CD4-positive, alpha-beta memory T cell (primary cell): ENCODE measurements at regions not wholly inside any gene's neighbourhood (a gene's known extent, or its start where the extent isn't known, plus 50 kb on each side); places are given as distances from the start of the nearest gene placed in this dataset.
A peak's percentile ranks its signal among the peaks of the same experiment; 100 is the strongest.

ENCODE experiments used
- CTCF ChIA-PET: fragments of 350-600 bp; sonication (Branson Sonifier 250); formaldehyde crosslinking; loops from one replicate; lab custom pipeline; 2021; ENCODE audit warnings: inconsistent platforms; ENCODE audit not compliant: partially characterized antibody; lab: Charles Lee
- POLR2A ChIA-PET: fragments of 350-600 bp; sonication (Branson Sonifier 250); formaldehyde crosslinking; loops from one replicate; lab custom pipeline; 2021; ENCODE audit not compliant: partially characterized antibody; lab: Charles Lee
- DNase-seq, 5 donors: peaks; one replicate each; pipeline versions ENCODE4 v3.0.0 to v3.0.0-alpha.2; 2020 to 2022; ENCODE audit warnings: mixed read lengths in 1 of 5
- H3K27ac ChIP-seq: one replicate; pipeline ENCODE4 v1.7.0; 2013; ENCODE audit warnings: low read depth, low read length
- H3K27me3 ChIP-seq: 2 replicates; pipeline ENCODE4 v1.7.0; 2013; ENCODE audit warnings: mild to moderate bottlenecking, low read length, moderate library complexity; ENCODE audit not compliant: insufficient read depth
- H3K36me3 ChIP-seq: 2 replicates; pipeline ENCODE4 v1.7.0; 2013; ENCODE audit warnings: mild to moderate bottlenecking, low read length, moderate library complexity; ENCODE audit not compliant: insufficient read depth
- H3K4me1 ChIP-seq: 2 replicates; pipeline ENCODE4 v1.7.0; 2013; ENCODE audit warnings: mild to moderate bottlenecking, low read length, moderate library complexity; ENCODE audit not compliant: insufficient read depth
- H3K4me3 ChIP-seq, 2 donors: one replicate each; pipeline ENCODE4 v1.7.0; 2013; ENCODE audit warnings: low read length in 2 of 2, mild to moderate bottlenecking in 1 of 2
- H3K9me3 ChIP-seq, 2 donors: one replicate each; pipeline ENCODE4 v1.7.0; 2013; ENCODE audit warnings: low read length in 2 of 2, control low read depth in 1 of 2; ENCODE audit not compliant: control insufficient read depth in 1 of 2
- H3K27ac Mint-ChIP-seq, 7 donors: one replicate each; pipeline ENCODE4 v1.8.0; 2020 to 2021; ENCODE audit warnings: mixed read lengths in 7 of 7, mild to moderate bottlenecking in 6 of 7, inconsistent platforms in 3 of 7, moderate library complexity in 3 of 7
- H3K27me3 Mint-ChIP-seq, 2 donors: one replicate each; pipeline ENCODE4 v1.8.0; 2020 to 2021; ENCODE audit warnings: mixed read lengths in 2 of 2
- H3K36me3 Mint-ChIP-seq, 2 donors: one replicate each; pipeline ENCODE4 v1.8.0; 2020 to 2021; ENCODE audit warnings: mixed read lengths in 2 of 2, inconsistent platforms in 1 of 2, mild to moderate bottlenecking in 1 of 2
- H3K4me1 Mint-ChIP-seq, 4 donors: one replicate each; pipeline ENCODE4 v1.8.0; 2020 to 2021; ENCODE audit warnings: mixed read lengths in 4 of 4, mild to moderate bottlenecking in 1 of 4
- H3K4me3 Mint-ChIP-seq, 8 donors: one replicate each; pipeline ENCODE4 v1.8.0; 2020 to 2021; ENCODE audit warnings: mixed read lengths in 8 of 8, mild to moderate bottlenecking in 7 of 8, moderate library complexity in 6 of 8, inconsistent platforms in 3 of 8
- H3K9me3 Mint-ChIP-seq, 8 donors: one replicate each; pipeline ENCODE4 v1.8.0; 2020 to 2021; ENCODE audit warnings: mixed read lengths in 8 of 8, mild to moderate bottlenecking in 5 of 8, inconsistent platforms in 3 of 8, moderate library complexity in 1 of 8
- intact Hi-C: fragments of 100-400 bp; cut with micrococcal nuclease; formaldehyde crosslinking; loops from one replicate; pipeline ENCODE4 v1.15.1; 2023

DNA sequence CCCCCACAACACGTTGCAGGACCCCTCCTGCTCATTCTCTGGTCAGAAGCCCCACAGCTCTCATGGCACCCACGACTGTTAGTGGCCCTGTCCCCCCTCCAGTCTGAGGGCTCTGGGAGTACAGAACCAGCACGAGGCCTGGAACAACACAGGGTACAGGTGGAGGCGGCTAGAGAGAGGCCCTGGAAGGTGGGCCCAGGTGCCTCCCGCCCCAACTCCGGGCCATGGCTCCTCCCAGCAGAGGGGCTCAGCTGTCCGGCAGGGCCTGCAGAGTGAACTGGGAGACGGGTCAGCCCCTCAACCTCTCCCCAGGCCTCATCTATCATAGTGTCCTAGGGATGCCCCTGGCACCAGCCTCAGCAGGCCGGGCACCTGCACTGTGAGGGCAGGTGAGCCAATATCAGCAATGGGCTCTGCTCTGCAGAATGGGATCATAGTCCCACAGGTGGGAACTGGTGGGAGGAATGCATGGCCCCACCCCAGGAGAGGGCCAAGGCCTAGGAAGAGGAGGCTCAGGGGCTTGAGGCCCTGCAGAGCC is 58.6 kb downstream of the BARX1 start:
- Histone ChIP-seq H3K36me3 (no peaks in the 10 kb centered on the region), H3K9me3 (no peaks in the 10 kb centered on the region), H3K27me3 (no peaks in the 10 kb centered on the region), H3K27ac (no peak overlapping the region), H3K4me3 (no peak overlapping the region), H3K4me1 (peaks cover 20% of the 10 kb centered on the region)
- Mint-ChIP-seq H3K4me1 (peaks cover 12 to 20% (median 17%) of the 10 kb centered on the region in 4 donors), H3K36me3 (no peaks in the 10 kb centered on the region), H3K9me3 (peaks cover 0 to 15% (median 2%) of the 10 kb centered on the region in 8 donors), H3K4me3 (no peak overlapping the region), H3K27me3 (no peaks in the 10 kb centered on the region), H3K27ac (no peak overlapping the region)
- POLR2A ChIA-PET: no interaction called here
- intact Hi-C loops: no loop called here
- CTCF ChIA-PET: no interaction called here
- DNase-seq: no peak

DNA sequence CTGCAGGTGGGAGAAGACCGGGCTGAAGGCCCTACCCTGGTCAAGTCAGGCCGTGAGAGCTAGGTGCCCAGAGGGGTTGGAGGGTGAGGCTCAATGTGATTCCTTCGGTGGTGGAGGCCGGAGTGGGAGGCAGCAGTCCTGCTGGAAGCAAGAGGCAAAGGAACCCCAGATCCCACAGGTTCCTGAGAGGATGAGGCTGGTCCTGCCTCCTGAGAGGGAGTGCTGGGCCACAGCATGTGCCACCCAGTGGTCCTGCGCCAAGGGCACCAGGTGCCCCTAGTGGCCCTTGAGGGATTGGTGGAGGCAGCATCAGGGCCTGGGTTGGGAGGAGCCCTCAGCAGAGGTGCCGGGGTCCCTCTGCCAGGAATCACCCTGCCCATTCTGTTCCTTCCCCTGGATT is 59.1 kb downstream of the BARX1 start:
- CTCF ChIA-PET: no interaction called here
- H3K4me1 Mint-ChIP-seq: peaks cover 12 to 20% (median 17%) of the 10 kb centered on the region in 4 donors
- H3K4me1 ChIP-seq: peaks cover 20% of the 10 kb centered on the region
- H3K27me3 Mint-ChIP-seq: no peaks in the 10 kb centered on the region
- no peak overlapping the region for H3K27ac ChIP-seq
- H3K4me3 Mint-ChIP-seq: no peak overlapping the region
- H3K36me3 Mint-ChIP-seq: no peaks in the 10 kb centered on the region
- no peak overlapping the region for H3K27ac Mint-ChIP-seq
- H3K4me3 ChIP-seq: no peak overlapping the region
- no peaks in the 10 kb centered on the region for H3K36me3 ChIP-seq
- no peaks in the 10 kb centered on the region for H3K9me3 ChIP-seq
- intact Hi-C loops: no loop called here
- no peaks in the 10 kb centered on the region for H3K27me3 ChIP-seq
- no peak for DNase-seq
- H3K9me3 Mint-ChIP-seq: peaks cover 0 to 15% (median 2%) of the 10 kb centered on the region in 8 donors
- POLR2A ChIA-PET: no interaction called here

GRCh38 chr9:93895535-93895934 is 59.6 kb downstream of the BARX1 start:
- DNase-seq: no peak
- H3K36me3 Mint-ChIP-seq: no peaks in the 10 kb centered on the region
- CTCF ChIA-PET: interaction anchor here (1.0 kb wide), 1 partner anchor 9 kb away, joined by 3 read pairs; no protein-coding TSS in a partner anchor

GRCh38 chr9:93894691-93895079 is 60.5 kb downstream of the BARX1 start:
- H3K9me3 ChIP-seq: no peaks in the 10 kb centered on the region
- Mint-ChIP-seq H3K27me3 (no peaks in the 10 kb centered on the region), H3K4me3 (no peak overlapping the region), H3K9me3 (peaks cover 0 to 15% (median 2%) of the 10 kb centered on the region in 8 donors), H3K4me1 (peaks cover 12 to 20% (median 15%) of the 10 kb centered on the region in 4 donors), H3K27ac (no peak overlapping the region), H3K36me3 (no peaks in the 10 kb centered on the region)
- H3K4me1 ChIP-seq: peaks cover 20% of the 10 kb centered on the region
- DNase-seq: no peak
- H3K4me3 ChIP-seq: no peak overlapping the region
- H3K27ac ChIP-seq: no peak overlapping the region
- CTCF ChIA-PET: interaction anchor here (1.0 kb wide), 1 partner anchor 10 kb away, joined by 3 read pairs; no protein-coding TSS in a partner anchor
- no peaks in the 10 kb centered on the region for H3K36me3 ChIP-seq
- POLR2A ChIA-PET: no interaction called here
- no peaks in the 10 kb centered on the region for H3K27me3 ChIP-seq
- intact Hi-C loops: no loop called here

More at GRCh38 chr9:93895535-93895934, 59.6 kb downstream of the BARX1 start:
- Mint-ChIP-seq H3K27ac (no peak overlapping the region), H3K27me3 (no peaks in the 10 kb centered on the region), H3K9me3 (peaks cover 0 to 15% (median 2%) of the 10 kb centered on the region in 8 donors), H3K4me3 (peak overlapping the region in 1 of 8 donors; percentile 38), H3K4me1 (peaks cover 12 to 20% (median 17%) of the 10 kb centered on the region in 4 donors)
- H3K4me3 ChIP-seq: no peak overlapping the region
- no peak overlapping the region for H3K27ac ChIP-seq
- no peaks in the 10 kb centered on the region for H3K36me3 ChIP-seq
- H3K9me3 ChIP-seq: no peaks in the 10 kb centered on the region
- intact Hi-C loops: no loop called here
- H3K4me1 ChIP-seq: peaks cover 20% of the 10 kb centered on the region
- POLR2A ChIA-PET: no interaction called here
- no peaks in the 10 kb centered on the region for H3K27me3 ChIP-seq

DNA sequence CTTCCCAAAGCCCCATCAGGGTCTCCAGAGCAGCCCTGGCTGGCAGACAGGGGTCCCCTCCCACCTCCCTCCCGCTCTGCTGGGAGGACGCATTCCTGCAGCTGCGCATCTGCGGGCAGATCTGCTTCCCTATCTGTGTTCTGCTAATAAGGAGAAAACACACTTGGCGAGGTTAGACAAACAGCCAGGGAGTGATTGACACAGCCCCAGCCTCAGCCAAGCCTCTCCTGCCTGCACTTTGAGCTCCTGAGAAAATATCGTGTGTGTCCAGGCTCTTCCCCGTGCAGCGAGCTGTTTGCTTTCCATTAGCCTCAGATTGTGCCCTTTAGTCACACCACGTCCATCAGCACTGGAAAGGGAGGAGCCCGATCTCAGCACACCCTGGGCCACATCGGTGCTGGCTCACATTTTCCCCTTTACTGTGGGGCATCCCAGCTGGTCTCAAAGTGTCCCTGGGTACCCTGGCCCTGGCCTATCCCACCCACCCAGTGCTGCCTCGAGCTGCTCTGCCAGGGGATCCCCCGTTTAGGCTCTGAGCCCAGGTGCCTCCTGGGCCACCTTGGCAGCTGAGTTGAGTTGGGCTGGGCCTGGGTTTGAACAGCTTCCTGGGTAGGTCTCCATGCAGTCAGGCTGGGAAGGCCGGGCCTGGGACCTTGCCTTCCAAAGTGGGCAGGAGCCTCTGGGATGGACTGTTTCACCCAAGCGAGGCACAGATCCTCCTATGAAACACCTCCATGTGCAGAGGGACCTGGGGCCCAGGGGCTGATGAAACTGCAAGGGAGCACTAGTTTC is 61.1 kb downstream of the BARX1 start:
- H3K27me3 Mint-ChIP-seq: no peaks in the 10 kb centered on the region

GRCh38 chr9:93893194-93893593 is 62.0 kb downstream of the BARX1 start:
- Mint-ChIP-seq H3K27ac (no peak overlapping the region), H3K4me3 (no peak overlapping the region), H3K9me3 (peaks cover 0 to 15% (median 2%) of the 10 kb centered on the region in 8 donors), H3K36me3 (no peaks in the 10 kb centered on the region), H3K4me1 (peaks cover 8 to 14% (median 11%) of the 10 kb centered on the region in 4 donors), H3K27me3 (no peaks in the 10 kb centered on the region)
- no peaks in the 10 kb centered on the region for H3K27me3 ChIP-seq
- H3K9me3 ChIP-seq: no peaks in the 10 kb centered on the region
- POLR2A ChIA-PET: no interaction called here
- H3K4me3 ChIP-seq: no peak overlapping the region
- peaks cover 12% of the 10 kb centered on the region for H3K4me1 ChIP-seq
- H3K36me3 ChIP-seq: no peaks in the 10 kb centered on the region
- intact Hi-C loops: no loop called here
- DNase-seq: no peak
- CTCF ChIA-PET: no interaction called here
- H3K27ac ChIP-seq: no peak overlapping the region

More for the DNA sequence above, 61.1 kb downstream of the BARX1 start:
- Histone ChIP-seq H3K4me1 (peaks cover 20% of the 10 kb centered on the region), H3K27ac (no peak overlapping the region), H3K9me3 (no peaks in the 10 kb centered on the region), H3K4me3 (no peak overlapping the region), H3K27me3 (no peaks in the 10 kb centered on the region), H3K36me3 (no peaks in the 10 kb centered on the region)
- H3K27ac Mint-ChIP-seq: no peak overlapping the region
- no peak for DNase-seq
- intact Hi-C loops: no loop called here
- CTCF ChIA-PET: no interaction called here
- peaks cover 12 to 20% (median 15%) of the 10 kb centered on the region in 4 donors for H3K4me1 Mint-ChIP-seq
- H3K36me3 Mint-ChIP-seq: no peaks in the 10 kb centered on the region
- H3K9me3 Mint-ChIP-seq: peaks cover 0 to 15% (median 2%) of the 10 kb centered on the region in 8 donors
- H3K4me3 Mint-ChIP-seq: no peak overlapping the region
- POLR2A ChIA-PET: no interaction called here

- Mint-ChIP-seq H3K4me3 (no peak overlapping the region), H3K27ac (no peak overlapping the region), H3K4me1 (peaks cover 3 to 10% (median 6%) of the 10 kb centered on the region in 4 donors), H3K9me3 (peaks cover 0 to 15% (median 2%) of the 10 kb centered on the region in 8 donors), H3K27me3 (no peaks in the 10 kb centered on the region), H3K36me3 (no peaks in the 10 kb centered on the region)
- DNase-seq: no peak
- intact Hi-C loops: no loop called here
- Histone ChIP-seq H3K27me3 (no peaks in the 10 kb centered on the region), H3K9me3 (no peaks in the 10 kb centered on the region), H3K4me3 (no peak overlapping the region), H3K4me1 (peaks cover 8% of the 10 kb centered on the region), H3K36me3 (no peaks in the 10 kb centered on the region), H3K27ac (no peak overlapping the region)
- CTCF ChIA-PET: no interaction called here
- POLR2A ChIA-PET: no interaction called here
Observed at GRCh38 chr9:93892748-93893147, 62.4 kb downstream of the BARX1 start.
